NCI-H2107 (cell line): ENCODE measurements at regions not wholly inside any gene's neighbourhood (a gene's known extent, or its start where the extent isn't known, plus 50 kb on each side); places are given as distances from the start of the nearest gene placed in this dataset.
"Not testable (repeated sequence)": the region's sequence is repeated elsewhere in the genome, so short reads cannot be mapped to it uniquely, and the experiment has no call there.

ENCODE experiments used
- DNase-seq: peaks from one replicate; lab custom pipeline; 2025; lab: John Stamatoyannopoulos, UW

DNA sequence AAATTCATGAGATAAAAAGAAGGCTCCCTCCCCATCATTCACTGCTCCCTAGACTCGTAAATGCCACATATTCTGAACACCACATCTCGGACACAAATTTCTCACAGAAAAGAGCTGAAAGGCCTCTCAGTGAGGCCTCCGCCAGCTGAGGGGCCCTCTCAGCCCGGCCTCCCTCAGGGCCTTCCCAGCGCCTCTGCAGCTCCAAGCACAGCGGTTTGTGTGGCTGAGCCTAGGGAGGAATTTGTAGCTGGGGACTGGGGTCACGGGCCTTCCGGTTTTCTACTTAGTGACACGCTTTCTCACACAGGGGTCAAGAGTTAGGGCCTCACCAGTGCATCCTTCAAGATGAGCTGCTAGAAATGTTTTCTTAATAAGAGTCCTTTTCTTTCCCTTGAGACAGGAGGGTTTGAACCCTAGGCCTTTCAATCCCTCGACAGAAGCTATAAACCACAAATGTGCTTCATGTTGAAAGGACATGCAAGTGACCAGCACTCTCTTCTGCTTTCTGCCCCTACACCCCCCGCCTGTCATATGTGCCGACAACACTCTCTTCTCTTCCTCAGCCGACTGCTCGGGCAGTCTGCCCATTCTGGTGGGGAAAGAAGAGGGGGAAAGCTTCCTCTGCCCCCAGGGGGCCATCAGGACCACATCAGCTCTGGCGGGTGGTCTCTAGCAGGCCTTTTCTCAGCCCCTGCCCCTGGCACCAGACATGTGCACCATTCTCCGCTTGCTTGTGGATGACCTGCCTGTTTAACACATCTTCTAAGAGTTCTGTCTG is 104.9 kb downstream of the CHIC2 start:
- DNase-seq: no peak

DNA sequence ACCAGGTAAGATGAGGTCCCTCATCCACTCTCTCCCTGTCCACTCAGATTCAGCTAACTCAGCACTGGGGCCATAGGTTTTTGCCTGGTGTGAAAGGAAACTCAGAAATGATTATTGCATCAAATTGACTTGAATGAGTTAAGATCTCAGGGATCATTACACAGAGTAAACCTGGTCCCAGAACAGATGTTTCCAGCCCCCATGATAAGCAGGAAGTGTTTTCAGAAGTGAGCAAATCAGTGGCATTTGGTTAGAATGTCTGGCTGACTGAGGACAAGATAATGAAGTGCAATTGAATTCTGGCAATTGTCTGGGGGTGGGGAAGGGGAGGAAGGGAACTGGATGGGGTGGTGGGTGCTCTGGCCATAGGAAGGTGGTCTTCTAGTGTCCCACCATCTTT is 108.0 kb downstream of the CHIC2 start:
- DNase-seq: no peak

DNA sequence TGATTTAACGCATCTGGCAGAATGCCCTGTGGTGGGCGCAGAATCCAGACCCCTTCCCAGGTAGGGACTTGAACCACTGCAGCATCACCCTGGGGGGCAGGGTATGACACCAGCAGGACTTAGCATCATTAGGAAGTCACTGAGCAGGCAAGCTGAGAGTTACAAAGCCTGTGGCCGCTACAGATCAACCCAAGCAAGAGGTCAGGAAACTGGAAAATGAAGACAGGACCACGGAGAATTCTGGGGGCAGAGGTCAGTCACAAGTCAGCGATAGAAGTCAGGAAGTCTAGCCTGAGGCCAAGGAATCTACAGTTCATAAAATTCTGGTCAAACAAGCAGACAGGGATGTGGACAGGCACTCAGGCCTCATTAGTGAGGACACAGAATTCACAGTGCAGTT is 108.4 kb downstream of the CHIC2 start:
- DNase-seq: no peak

DNA sequence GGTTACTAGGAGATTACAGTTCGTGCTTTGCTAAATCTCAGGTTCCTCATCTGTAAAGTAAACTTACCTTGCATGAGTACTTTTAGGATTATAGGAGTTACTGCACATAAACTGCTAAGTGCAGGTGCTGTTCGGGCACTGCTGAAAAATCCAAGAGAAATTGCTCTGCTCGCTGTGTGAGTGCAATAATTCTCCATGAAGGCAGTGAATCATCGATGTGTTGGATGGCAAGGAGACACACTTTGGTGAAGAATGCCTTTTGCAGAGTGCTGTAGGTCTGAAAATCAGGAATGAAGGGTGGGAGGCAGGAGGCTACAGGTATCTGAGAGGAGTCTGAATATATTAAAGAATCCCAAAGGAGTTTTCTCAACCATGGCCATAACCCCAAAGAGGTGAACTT is 113.0 kb downstream of the CHIC2 start:
- DNase-seq: no peak

DNA sequence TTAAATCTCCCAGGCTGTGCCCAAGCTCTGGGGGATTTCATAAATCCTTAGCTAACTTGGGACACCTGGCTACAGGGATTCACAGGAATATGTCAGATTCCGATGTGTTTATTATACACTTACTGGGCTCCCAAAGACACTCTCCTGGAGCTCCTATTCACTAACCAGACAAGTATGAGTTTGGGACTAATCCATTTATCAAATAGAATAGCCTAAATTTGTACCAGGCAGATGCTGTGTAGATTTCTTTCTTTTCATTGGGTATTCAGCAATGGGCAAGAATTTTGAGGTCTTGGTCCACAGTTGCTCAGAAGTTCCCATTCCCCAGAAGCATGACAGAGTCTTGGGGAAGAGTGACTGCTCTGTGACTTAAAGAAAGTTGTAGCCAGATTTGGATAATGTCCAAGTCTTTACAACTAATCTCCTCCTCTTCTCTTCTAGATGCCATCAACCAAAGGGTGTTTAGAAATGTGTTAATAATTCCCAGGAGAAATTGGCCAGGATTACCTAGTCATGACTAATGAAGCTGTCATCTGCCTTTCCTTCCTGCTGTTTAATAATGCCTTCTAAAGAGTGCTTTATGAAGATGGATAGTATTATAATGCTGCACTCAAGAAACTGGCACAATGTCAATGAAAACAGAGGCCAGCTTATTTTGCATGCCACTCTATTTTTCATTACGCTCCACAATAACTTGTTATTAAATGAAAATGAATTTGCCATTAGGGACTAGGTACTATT is 120.9 kb downstream of the CHIC2 start:
- no peak for DNase-seq

DNA sequence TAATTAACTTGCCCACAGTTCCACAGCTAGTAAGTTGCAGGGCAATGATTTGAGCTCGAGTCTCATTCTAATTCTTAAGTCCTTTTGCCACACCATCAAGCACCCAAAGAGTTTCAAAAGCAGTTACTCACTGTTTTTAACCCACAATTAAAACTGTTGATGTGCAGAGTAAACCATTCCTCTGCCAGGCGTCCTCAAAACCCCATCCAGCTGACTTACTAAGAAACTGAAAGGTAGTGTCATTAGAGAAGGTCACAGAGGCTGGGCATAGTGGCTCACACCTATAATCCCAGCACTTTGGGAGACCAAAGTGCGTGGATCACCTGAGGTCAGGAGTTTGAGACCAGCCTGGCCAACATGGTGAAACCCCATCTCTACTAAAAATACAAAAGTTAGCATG is 121.7 kb downstream of the CHIC2 start:
- DNase-seq: no peak

DNA sequence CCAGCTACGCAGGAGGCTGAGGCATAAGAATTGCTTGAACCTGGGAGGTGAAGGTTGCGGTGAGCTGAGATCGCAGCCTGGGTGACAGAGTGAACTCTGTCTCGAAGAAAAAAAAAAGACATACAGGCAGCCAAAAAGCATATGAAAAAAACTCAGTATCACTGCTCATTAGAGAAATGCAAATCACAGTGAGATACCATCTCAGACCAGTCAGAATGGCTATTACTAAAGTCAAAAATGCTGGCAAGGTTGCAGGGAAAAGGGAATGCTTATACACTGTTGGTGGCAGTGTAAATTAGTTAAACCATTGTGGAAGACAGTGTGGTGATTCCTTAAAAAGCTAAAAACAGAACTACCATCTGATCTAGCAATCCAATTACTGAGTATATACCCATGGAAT is 123.1 kb downstream of the CHIC2 start:
- DNase-seq: no peak

DNA sequence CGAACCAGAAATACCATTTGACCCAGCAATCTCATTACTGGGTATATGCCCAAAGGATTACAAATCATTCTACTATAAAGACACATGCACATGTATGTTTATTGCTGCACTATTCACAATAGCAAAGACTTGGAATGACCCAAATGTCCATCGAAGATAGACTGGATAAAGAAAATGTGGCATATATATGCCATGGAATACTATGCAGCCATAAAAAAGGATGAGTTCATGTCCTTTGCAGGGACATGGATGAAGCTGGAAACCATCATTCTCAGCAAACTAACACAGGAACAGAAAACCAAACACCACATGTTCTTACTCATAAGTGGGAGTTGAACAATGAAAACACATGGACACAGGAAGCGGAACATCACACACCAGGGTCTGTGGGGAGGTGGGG is 124.5 kb downstream of the CHIC2 start:
- DNase-seq: not testable (repeated sequence)

DNA sequence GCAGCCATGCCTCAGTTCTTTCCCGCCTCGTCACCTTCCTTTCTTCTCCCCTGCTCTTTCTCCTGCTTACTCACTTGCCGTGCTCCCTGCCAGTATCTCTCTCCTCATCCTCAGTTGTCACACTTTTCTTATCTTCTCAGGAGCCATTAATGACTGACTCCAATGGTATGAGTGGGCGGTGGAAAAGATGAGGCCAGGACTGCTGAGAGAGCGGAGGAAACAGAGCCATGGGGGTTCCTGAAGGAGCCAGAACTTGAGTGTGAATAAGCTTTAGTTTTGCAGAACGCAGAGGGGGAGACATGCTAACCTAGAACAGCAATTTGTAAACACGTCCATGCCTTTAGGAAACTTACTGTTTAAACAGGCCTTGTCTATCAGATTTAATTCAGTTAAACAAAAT is 126.5 kb downstream of the CHIC2 start:
- DNase-seq: no peak

DNA sequence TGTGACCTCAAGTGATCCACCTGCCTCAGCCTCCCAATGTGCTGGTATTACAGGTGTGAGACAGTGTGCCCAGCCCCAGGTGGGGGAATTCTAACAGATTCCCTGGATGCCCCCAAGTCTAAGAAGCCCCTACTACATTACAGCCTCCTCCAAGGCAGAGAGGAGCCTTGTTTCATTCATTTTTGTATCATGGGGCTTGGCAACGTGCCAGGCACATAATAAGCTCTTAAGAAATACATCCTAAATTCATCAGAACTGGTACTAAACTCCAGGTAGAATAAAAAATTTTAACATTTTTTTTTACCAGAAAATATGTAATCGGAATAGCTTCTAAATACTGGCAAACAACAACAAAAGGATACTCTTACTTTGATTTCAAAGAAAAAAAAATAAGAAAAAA is 127.1 kb downstream of the CHIC2 start:
- DNase-seq: no peak

DNA sequence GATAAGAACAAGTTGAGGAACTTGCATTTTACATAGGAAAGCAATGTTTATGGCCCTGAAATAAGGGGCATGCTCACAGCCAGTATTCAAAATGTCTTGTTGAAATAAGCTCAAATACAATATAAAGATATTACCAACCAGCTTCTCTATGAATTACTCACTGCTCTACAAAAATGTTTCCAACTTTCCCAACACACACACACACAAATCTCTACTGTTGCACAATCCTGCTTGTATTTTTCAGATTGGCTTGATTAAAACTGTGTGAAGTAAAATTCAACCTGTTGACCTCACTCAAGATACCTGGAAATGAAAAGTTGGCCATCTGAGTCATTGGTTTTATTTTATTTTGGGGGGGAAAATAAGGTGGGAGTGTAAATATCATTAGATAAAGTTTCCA is 128.6 kb downstream of the CHIC2 start:
- no peak for DNase-seq

DNA sequence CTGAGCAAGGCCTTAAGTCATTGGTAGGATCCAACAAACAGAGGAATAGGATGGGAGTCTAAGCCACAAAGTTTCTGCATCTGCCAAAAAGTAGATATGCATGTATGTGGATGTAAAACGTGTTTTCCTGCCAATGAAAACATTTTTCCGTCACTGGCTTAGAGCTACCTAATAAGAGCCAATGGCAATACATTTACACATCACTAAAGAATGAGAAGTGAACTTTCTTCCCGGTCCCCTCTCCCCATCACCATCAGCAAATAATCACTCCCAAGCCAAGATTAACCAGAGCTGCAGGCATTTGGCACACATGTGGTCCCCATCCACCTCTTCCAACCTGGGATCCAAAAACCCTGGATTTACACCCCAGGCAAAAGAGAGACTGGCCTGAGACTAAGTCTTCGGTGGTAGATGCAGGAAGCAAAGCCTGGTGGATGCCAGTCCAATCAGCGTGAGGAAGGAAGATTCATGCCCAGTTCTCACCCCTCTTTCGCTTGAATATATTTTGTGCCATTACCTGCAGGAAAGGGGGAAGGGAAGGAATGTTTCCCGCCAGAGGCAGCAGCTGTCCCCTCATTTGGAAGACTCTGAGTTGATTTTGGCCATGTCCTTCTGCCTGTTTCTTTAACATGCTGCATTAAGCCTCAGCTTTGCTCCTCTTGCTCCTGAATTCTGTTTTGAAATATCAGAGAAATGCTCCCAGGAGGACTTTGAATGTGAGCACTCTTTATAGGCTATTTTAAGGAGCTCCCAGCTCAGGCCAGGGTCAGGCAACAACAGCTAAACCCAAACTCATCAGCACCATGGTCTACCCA is 131.4 kb downstream of the CHIC2 start:
- DNase-seq: no peak

DNA sequence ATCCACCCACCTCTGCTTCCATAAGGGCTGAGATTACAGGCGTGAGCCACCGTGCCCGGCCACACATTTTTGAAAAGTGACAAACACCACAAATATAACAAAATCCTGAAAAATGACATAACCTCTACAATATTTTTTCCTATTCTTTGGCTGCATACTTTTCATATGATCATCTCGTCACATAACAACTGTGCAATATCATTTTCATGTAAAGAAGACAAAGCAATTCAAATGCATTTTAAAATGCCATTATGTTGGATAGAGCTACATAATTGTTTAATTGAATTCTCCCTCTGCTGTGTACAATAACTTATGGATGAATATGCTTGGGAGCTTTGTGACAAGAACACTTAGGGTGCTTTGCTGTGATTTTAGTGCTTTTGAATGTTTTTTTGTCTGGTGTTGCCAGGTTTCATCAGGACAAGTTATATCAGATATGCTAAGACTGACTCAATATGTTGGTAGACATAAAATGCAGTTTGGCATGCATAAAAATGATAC is 132.9 kb downstream of the CHIC2 start:
- DNase-seq: no peak

DNA sequence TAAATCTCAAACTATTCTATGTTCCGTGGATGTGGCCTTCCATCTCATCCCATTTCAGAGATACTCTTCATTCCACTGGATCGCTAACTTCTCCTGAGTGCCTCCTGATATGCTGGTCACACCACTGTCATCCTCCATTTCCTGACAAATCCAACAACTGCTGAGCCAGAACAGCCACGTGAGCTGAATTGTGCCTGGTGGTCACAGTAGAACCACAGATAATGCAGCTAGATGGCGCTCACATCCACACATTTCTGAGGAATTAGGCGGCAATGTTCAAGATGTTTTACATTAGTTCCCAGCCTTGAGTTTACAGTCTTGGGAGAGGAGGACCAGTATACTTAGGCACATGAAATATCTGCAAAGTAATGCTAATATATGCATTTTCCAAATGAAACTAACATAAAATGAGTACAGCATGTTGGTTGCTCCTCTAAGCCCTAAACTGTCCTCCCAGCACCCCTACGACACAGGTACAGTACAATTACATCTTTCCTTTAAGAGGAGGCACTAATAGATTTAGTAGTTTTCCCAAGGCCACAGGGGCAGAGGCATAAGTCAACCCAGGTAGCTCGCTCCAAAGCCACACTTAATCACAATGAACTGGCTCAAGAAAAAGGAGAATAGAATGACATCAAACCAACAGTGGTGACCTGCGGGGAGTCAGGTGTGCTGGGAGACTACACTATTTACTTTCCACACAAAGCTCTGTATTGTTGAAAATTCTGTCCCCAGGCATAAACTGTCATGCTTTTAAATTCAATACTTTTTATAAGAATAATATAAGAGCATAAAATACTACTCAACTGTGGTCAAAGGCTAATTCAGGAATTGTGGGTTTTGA is 134.2 kb downstream of the CHIC2 start:
- DNase-seq: peak; percentile 27

DNA sequence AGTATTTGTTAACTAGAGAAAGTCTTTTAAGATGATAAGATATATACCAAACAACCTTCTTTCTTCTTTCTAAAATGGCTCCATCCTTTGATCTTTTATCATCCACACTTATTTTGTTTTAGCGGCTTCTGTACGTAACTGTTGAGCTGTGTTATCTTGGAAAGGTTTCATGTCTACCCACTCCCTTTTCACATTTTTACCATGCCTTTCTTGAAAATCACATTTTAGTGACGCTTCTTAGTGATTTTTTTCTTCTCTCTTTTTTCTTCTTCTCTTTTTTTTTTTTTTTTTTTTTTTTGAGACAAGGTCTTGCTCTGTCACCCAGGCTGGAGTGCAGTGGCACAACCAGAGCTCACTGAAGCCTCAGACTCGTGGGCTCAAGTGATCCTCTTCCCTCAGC is 135.1 kb downstream of the CHIC2 start:
- DNase-seq: no peak

DNA sequence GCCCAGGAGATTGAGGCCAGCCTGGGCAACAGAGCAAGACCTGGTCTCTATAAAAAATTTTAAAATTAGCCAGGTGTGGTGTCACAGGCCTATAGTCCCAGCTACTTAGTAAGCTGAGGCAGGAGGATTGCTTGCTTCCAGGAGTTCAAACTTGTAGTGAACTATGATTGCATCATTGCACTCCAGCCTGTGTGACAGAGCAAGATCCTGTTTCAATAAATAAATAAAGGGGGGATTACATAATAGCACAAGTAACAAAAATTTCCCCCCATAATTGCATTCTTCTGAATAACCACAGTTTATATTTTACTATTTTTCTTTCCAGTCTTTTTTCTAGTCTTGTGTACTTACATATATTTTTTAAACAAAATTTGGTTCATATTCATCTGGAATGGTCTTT is 135.6 kb downstream of the CHIC2 start:
- DNase-seq: no peak

DNA sequence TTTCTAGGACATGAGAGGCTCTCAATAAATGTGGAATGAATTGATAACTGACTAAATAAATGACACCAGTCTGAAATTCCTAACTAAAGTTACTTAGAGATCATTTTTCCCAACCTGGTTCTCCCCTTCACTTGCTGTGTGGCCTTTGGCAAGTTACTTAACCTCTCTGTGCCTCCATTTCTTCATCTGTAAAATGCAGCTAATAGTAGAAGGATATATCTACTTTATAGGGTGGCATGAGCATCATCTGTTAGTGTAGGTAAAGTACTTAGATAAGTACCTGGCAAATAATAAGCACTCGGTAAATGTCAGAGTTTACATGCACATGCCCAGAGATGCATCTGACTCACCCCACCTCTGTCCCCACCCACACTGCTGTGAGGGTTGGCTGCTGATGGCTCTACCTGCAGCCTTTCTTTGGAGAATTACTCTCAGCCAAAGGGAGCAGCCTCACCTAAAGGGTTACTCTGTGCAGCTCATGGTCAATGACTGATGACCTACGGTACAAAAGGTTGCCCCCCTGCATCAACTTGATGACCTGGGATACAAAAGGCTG is 139.3 kb downstream of the CHIC2 start:
- DNase-seq: no peak

DNA sequence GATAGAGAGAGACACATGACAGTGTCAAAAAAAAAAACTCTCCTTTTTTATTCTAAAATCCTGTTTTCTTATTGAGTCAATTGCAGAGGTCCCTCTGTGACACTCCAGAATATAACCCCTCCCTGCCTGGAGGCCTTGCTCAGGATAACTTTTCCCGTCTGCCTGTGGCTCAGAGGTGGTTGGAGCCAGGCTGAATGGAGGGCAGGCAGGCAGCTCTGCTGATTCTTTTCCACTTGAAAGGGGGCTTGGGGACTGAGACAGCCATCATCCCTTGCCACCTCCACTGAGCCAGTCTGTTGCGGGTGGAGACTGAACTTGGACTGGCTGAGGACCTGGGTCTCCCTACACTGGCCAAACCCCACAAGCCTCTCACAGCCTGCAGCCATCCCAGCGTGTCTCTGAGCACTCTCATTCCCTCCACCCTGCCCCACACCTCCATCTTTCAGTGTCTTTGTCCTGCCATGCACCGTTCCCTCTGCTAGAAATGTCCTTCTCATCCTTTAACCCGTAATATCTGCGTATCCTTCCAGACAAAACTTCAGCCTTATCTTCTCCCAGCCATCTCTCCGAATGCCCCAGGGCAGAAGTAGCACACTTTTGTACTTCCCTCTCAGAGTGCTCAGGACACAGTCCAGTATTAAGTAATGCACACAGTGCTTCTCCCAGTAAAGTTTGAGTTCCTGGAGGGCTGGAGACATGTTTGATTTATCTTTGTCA is 139.9 kb downstream of the CHIC2 start:
- DNase-seq: no peak

DNA sequence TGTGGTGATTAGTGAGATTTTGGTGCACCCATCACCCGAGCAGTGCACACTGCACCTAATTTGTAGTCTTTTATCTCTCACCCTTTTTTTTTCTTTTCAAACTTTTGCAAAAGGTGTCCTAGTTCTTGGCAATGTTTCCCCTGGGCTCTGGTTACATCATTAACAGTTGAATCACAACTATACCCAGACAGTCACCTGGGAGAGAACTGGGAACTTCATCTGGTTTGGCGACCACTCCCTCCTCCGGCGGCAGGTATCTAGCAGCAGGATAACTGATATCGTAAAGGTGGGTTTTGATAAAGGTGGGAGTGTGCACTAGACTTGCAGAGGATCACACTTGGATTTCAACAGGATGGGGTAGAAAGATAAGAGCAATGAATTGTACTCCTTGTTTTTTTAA is 140.5 kb downstream of the CHIC2 start:
- DNase-seq: no peak

DNA sequence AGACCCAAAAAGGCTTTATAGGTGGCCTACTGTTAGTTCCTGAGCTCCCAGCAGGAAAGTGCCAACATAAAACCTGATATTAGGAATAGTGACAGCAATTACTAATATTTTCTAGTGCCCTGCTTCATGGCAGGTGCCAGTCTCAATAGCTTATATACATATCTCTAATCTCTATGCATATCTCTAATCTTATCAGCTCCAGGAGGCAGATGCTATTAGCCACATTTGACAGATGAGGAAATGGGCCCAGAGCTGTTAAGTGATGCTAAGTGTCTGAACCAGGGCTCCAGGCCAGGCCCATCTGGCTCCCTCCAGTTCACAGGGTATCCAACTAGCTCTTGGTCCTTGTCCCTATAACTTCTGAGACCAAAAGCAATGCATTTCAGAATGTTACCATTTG is 142.5 kb downstream of the CHIC2 start:
- no peak for DNase-seq

DNA sequence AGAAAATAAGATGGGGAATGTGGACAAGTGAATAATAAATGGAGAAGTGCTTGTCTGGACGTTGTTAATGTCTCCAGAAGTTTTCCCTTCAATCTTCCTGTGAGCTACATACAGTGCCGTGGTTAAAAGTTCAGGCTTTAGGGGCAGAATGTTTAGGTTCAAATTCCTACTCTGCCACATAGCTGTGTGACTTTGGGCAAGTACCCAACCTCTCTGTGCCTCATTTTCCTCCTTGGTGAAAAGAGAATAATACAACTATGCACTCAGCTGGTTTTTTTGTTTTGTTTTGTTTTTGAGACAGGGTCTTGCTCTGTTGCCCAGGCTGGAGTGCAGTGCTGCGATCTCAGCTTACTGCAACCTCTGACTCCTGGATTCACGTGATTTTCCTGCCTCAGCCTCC is 143.5 kb downstream of the CHIC2 start:
- DNase-seq: no peak
